BJ (cell line): ENCODE measurements at regions not wholly inside any gene's neighbourhood (a gene's known extent, or its start where the extent isn't known, plus 50 kb on each side); places are given as distances from the start of the nearest gene placed in this dataset.

Experiments
- CTCF ChIA-PET: fragments of 350-600 bp; formaldehyde crosslinking; extraction: SDS; loops from one replicate; lab custom pipeline; 2021; ENCODE audit warnings: antibody characterized with exemption, inconsistent platforms; lab: Yijun Ruan, JAX
- POLR2A ChIA-PET: fragments of 300-600 bp; sonication (Branson Sonifier 250); formaldehyde crosslinking; extraction: SDS; loops from one replicate; lab custom pipeline; 2021; ENCODE audit warnings: antibody characterized with exemption; lab: Charles Lee
- DNase-seq: peaks from one replicate; pipeline ENCODE4 v3.0.0-alpha.2; 2011; ENCODE audit warnings: low read depth
- H3K27me3 ChIP-seq: 2 replicates; pipeline ENCODE4 v1.6.0; 2011; ENCODE audit warnings: low read length; ENCODE audit not compliant: control insufficient read depth, insufficient read depth
- H3K36me3 ChIP-seq: 2 replicates; pipeline ENCODE4 v1.5.1; 2011; ENCODE audit warnings: low read length; ENCODE audit not compliant: control insufficient read depth, insufficient read depth
- H3K4me3 ChIP-seq: 2 replicates; pipeline ENCODE4 v1.5.1; 2011; ENCODE audit warnings: low read depth, mild to moderate bottlenecking, control low read depth, low read length
- TF ChIP-seq, protein P1 (sequence below): IDR thresholded peaks from 2 replicates; pipeline ENCODE4 v1.5.1; 2011; ENCODE audit warnings: low read depth, mild to moderate bottlenecking, control low read depth, inconsistent platforms, low read length, moderate library complexity; ENCODE audit not compliant: insufficient read depth

DNA sequence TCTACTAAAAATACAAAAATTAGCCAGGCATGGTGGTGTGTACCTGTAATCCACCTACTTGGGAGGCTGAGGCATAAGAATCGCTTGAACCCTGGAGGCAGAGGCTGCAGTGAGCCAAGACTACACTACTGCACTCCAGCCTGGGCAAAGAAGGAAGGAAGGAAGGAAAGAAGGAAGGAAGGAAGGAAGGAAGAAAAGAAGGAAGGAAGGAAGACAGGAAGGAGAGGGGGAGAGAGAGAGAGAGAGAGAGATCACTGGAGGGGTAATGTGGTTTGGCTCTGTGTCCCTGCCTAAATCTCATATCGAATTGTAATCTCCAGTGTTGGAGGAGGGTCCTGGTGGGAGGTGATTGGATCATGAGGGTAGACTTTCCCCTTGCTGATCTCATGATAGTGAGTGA lies 165.5 kb downstream of the KCTD15 start:
- TF ChIP-seq, protein P1, sequence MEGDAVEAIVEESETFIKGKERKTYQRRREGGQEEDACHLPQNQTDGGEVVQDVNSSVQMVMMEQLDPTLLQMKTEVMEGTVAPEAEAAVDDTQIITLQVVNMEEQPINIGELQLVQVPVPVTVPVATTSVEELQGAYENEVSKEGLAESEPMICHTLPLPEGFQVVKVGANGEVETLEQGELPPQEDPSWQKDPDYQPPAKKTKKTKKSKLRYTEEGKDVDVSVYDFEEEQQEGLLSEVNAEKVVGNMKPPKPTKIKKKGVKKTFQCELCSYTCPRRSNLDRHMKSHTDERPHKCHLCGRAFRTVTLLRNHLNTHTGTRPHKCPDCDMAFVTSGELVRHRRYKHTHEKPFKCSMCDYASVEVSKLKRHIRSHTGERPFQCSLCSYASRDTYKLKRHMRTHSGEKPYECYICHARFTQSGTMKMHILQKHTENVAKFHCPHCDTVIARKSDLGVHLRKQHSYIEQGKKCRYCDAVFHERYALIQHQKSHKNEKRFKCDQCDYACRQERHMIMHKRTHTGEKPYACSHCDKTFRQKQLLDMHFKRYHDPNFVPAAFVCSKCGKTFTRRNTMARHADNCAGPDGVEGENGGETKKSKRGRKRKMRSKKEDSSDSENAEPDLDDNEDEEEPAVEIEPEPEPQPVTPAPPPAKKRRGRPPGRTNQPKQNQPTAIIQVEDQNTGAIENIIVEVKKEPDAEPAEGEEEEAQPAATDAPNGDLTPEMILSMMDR = no peak
- H3K4me3 ChIP-seq = no peak overlapping the region
- H3K27me3 ChIP-seq = no peaks in the 10 kb centered on the region; the same call in 1 of the 2 replicates
- no peaks in the 10 kb centered on the region for H3K36me3 ChIP-seq
- DNase-seq = no peak
- ChIA-PET CTCF (no interaction called here), POLR2A (no interaction called here)

DNA sequence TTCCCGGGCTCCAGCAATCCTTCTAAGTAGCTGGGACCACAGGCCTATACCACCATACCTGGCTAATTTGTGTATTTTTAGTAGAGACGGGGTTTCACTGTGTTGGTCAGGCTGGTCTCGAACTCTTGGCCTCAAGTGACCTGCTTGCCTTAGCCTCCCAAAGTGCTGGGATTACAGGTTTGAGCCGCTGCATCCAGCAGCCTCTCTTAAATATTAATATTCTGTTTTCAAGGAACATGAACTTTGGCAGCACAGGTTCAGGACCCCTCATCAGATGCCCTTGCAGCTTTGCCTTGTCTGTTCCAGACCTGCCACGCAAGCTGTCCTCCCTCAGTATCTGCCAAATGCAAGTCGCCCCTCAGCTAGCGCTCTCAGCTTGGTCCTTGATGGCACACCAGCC lies 166.8 kb downstream of the KCTD15 start:
- Histone ChIP-seq H3K27me3 (no peaks in the 10 kb centered on the region; the same call in 1 of the 2 replicates), H3K36me3 (no peaks in the 10 kb centered on the region), H3K4me3 (no peak overlapping the region)
- CTCF ChIA-PET = no interaction called here
- POLR2A ChIA-PET = no interaction called here
- no peak for DNase-seq
- TF ChIP-seq, protein P1 = no peak

DNA sequence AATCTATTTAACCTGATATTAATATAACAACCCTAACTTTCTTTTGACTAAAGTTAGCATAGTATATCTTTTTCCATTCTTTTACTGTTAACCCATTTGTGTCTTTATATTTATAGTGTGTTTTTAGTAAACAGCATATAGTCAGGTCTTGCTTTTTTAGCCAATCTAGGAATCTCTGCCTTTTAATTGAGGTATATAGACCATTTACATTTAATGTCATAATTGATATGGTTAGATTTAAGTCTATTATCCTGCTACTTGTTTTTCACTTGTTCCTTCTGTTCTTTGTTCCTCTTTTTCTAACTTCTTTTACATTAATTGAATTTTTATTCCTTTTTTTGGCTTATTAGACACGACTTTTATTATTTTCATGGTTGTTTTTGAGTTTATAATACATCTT lies 174.4 kb downstream of the KCTD15 start:
- Histone ChIP-seq H3K27me3 (no peaks in the 10 kb centered on the region), H3K4me3 (no peak overlapping the region), H3K36me3 (no peaks in the 10 kb centered on the region)
- no peak for DNase-seq
- TF ChIP-seq, protein P1 = no peak
- CTCF ChIA-PET = interaction anchor here (1.5 kb wide), 1 partner anchor 193 kb away, joined by 4 read pairs; no protein-coding TSS in a partner anchor
- POLR2A ChIA-PET = no interaction called here

DNA sequence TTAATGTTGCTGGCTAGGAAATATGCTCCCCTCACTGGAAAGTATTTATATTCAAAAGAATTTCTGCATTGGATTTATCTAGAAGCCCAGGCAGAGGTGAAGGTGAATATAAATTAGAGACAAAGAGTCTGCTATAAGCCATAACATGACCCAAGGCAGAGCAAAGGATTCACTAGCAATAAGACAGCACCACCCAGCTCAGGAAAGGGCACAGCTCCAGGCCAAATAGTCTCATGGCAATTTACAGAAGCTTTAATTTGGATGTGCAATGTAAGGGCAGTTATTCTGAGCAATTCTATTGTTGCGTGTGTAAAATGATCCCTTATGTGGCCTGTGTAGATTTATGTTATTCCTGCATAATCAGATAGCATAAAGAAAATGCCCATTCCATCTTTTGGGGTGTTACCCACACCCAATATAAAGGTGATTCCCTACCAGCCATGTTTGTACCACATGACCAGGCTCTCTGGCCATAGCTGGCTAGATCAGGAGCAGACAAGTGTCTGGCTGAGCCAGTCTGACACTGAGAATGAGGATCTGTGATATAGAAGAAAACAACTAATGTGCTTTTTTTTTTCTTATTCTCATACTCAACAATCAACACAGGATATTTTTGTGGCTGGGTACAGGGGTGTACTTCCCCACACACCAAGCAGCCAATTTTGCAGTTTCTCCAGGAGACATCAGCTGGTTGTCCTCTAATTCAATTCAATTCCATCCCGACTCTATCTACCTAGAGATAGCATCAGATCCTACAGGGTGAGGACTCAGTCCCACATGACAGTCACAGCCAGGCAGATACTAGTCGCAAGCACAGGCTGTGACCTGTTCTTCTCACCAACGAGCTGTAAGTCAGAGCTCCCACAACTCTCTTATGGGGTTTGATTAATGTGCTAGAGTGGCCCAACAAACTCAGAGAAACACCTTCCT lies 181.4 kb downstream of the KCTD15 start:
- no peak for DNase-seq
- TF ChIP-seq, protein P1 = no peak
- ChIA-PET POLR2A (no interaction called here), CTCF (interaction anchor here (1.5 kb wide), 1 partner anchor 200 kb away, joined by 4 read pairs; no protein-coding TSS in a partner anchor)
- H3K4me3 ChIP-seq = no peak overlapping the region
- 0 out of 2 replicates have a peak, but pooled peaks cover 2% of the 10 kb centered on the region for H3K27me3 ChIP-seq
- no peaks in the 10 kb centered on the region for H3K36me3 ChIP-seq

DNA sequence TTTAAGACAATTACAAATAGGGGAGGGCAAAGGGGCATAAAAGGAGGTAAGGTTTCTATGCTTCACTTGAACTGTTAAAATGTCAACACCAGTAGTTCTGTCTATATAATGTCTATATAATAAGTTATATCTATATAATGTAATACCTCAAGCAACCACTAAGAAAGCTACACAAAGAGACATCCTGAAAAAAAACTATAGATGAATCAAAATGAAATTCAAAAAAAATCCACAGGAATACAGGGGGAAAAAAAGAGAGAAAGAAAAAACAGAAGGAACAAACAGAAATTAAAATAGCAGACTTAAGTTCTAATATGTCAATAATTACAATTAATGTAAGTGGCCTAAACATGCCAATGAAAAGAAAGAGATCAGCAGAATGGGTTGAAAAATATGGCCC lies 186.0 kb downstream of the KCTD15 start:
- Histone ChIP-seq H3K27me3 (0 out of 2 replicates have a peak, but pooled peaks cover 2% of the 10 kb centered on the region), H3K4me3 (no peak overlapping the region), H3K36me3 (no peaks in the 10 kb centered on the region)
- TF ChIP-seq, protein P1 = no peak
- ChIA-PET POLR2A (no interaction called here), CTCF (no interaction called here)
- no peak for DNase-seq
